OCI-LY3 (cell line): ENCODE measurements at regions not wholly inside any gene's neighbourhood (a gene's known extent, or its start where the extent isn't known, plus 50 kb on each side); places are given as distances from the start of the nearest gene placed in this dataset.

Experiments
- H2AFZ ChIP-seq: fragments of 200-600, 300-600 bp; shearing (Covaris generic); 2 replicates; pipeline ENCODE4 v1.6.0; 2014; ENCODE audit warnings: antibody characterized with exemption, low read depth, low read length
- H3K27ac ChIP-seq: fragments of 200-600, 300-600 bp; sonication (generic); 2 replicates; pipeline ENCODE4 v1.5.1; 2014; ENCODE audit warnings: mild to moderate bottlenecking, low read length, moderate library complexity, mixed read lengths
- H3K27me3 ChIP-seq: fragments of 200-600, 300-600 bp; sonication (generic); 2 replicates; pipeline ENCODE4 v1.6.1; 2014; ENCODE audit warnings: low read depth, low read length, mixed read lengths
- H3K36me3 ChIP-seq: fragments of 200-600, 300-600 bp; sonication (generic); replicated peaks from 2 replicates; pipeline ENCODE3; 2014; ENCODE audit warnings: low read depth, low read length, mixed read lengths
- H3K4me1 ChIP-seq: fragments of 300-600, 200-600 bp; sonication (generic); 2 replicates; pipeline ENCODE4 v1.6.1; 2014; ENCODE audit warnings: low read length, mixed read lengths
- H3K4me2 ChIP-seq: fragments of 200-600, 300-600 bp; sonication (generic); 2 replicates; pipeline ENCODE4 v1.6.1; 2014; ENCODE audit warnings: low read length, mixed read lengths
- H3K4me3 ChIP-seq: fragments of 300-600, 200-600 bp; sonication (generic); 2 replicates; pipeline ENCODE4 v1.5.1; 2014; ENCODE audit warnings: antibody characterized with exemption, mild to moderate bottlenecking, low read length, moderate library complexity
- H3K79me2 ChIP-seq: fragments of 300-600, 200-600 bp; shearing (Covaris generic); 2 replicates; pipeline ENCODE4 v1.6.1; 2014; ENCODE audit warnings: mild to moderate bottlenecking, low read length, mixed read lengths
- H3K9ac ChIP-seq: fragments of 300-600, 200-600 bp; shearing (Covaris generic); 2 replicates; pipeline ENCODE4 v1.6.0; 2014; ENCODE audit warnings: mild to moderate bottlenecking, low read length, moderate library complexity
- H3K9me3 ChIP-seq: fragments of 200-600, 300-600 bp; shearing (Covaris generic); 2 replicates; pipeline ENCODE4 v1.6.1; 2014; ENCODE audit warnings: low read length, mixed read lengths; ENCODE audit not compliant: insufficient read depth
- H4K20me1 ChIP-seq: fragments of 200-600, 300-600 bp; sonication (generic); 2 replicates; pipeline ENCODE4 v1.6.1; 2016; ENCODE audit warnings: low read length, mixed read lengths; ENCODE audit not compliant: insufficient read depth
- EZH2phosphoT487 ChIP-seq: fragments of 200-600 bp; shearing (Covaris generic); IDR thresholded peaks from 2 replicates; pipeline ENCODE4 v1.6.1; 2018; ENCODE audit warnings: antibody characterized with exemption, mixed run types, low read depth
- TF ChIP-seq, protein P1 (sequence below): fragments of 200-600, 300-600 bp; sonication (generic); IDR thresholded peaks from 2 replicates; pipeline ENCODE4 v1.5.1; 2014; ENCODE audit warnings: antibody characterized with exemption, low read length, low read depth

DNA sequence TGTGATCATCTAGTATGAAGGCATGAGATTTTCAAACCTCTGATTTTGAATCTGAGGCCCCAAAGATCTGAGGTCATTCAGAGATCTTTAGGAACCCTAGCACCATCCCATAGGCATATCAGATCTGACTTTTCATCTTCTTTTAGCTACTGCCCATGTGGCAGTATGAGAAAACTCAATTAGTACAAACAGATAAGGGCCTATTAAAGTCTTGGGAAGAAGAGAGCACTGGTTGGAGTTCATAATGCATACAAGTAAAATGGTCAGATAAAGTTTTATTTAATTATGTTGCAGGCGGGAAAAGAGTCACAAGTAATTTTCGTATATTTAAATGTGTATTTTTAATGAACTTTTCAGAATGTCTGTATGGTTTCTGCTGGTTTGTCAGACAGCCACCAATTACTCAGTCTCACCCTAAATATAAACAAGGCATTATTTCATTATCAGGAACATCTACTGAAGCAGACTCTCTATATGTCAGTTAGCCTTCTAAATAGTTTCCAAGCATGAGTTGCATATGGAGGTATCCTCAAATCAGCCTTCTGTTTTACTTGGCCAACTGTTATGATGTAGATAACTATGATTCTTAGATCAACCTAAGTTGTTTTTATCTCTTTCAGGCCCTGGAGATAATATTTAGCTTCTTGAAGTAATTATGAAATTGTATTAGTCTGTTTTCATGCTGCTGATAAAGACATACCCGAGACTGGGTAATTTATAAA lies 340.3 kb upstream of the TBC1D5 start:
- Histone ChIP-seq H3K4me1 (no peaks in the 10 kb centered on the region), H4K20me1 (no peaks in the 10 kb centered on the region), H3K4me2 (no peak overlapping the region), H3K4me3 (no peak overlapping the region), H3K79me2 (no peaks in the 10 kb centered on the region), H3K9ac (no peak overlapping the region), H2AFZ (no peak overlapping the region), H3K36me3 (no peaks in the 10 kb centered on the region), H3K9me3 (no peaks in the 10 kb centered on the region), H3K27me3 (peaks cover 31% of the 10 kb centered on the region), H3K27ac (no peak overlapping the region)
- TF ChIP-seq, protein P1, sequence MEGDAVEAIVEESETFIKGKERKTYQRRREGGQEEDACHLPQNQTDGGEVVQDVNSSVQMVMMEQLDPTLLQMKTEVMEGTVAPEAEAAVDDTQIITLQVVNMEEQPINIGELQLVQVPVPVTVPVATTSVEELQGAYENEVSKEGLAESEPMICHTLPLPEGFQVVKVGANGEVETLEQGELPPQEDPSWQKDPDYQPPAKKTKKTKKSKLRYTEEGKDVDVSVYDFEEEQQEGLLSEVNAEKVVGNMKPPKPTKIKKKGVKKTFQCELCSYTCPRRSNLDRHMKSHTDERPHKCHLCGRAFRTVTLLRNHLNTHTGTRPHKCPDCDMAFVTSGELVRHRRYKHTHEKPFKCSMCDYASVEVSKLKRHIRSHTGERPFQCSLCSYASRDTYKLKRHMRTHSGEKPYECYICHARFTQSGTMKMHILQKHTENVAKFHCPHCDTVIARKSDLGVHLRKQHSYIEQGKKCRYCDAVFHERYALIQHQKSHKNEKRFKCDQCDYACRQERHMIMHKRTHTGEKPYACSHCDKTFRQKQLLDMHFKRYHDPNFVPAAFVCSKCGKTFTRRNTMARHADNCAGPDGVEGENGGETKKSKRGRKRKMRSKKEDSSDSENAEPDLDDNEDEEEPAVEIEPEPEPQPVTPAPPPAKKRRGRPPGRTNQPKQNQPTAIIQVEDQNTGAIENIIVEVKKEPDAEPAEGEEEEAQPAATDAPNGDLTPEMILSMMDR, result no peak
- TF ChIP-seq EZH2phosphoT487, result no peak

DNA sequence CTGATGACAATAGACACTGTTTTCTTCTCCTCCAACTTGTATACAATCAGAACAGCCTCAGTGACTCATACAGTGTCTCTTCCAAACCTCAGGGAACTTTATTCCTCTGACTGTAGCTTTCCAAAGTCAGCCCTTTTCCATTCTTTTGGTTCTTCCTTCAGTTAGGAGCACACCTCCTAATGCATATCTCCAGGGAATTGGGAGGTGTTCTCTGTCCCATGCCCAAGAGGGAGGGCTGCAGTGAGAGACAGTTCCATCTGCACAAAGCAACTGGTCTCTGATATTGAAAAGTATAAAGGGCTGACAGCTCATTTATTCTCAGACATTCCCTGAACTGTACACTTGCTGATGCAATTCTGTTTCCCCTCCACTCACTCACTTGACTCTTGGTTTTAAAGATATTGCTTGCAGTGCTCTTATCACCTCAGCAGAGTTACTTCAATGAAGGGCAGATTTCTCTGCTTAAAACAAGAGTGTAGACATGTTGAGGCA lies 337.8 kb upstream of the TBC1D5 start:
- H3K9me3 ChIP-seq, result no peaks in the 10 kb centered on the region
- H3K27me3 ChIP-seq, result peaks cover 10% of the 10 kb centered on the region
- H3K36me3 ChIP-seq, result no peaks in the 10 kb centered on the region
- H3K79me2 ChIP-seq, result no peaks in the 10 kb centered on the region
- no peak overlapping the region for H3K27ac ChIP-seq
- no peak overlapping the region for H3K9ac ChIP-seq
- H3K4me2 ChIP-seq, result no peak overlapping the region
- no peaks in the 10 kb centered on the region for H4K20me1 ChIP-seq
- H3K4me1 ChIP-seq, result no peaks in the 10 kb centered on the region
- TF ChIP-seq, protein P1, result no peak
- TF ChIP-seq EZH2phosphoT487, result no peak
- no peak overlapping the region for H3K4me3 ChIP-seq
- H2AFZ ChIP-seq, result no peak overlapping the region

DNA sequence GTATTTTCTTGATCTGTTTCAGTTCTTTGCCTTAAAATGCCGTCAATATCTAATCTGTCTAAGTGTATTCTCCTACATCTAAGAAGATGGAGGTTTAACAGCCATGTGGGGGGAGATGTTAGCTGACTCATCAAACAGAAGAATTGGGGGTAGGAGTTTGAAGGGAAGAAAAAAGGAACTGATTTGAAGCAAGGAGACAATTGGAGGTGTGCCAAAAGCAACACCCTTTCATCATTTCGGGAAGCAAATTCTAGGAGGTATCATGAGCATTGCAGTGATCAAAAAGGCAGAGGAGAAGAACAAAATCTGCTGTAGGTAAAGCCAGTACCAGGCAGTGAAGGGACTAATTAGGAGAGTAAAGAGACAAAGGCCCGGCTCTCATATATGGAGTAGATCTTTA lies 337.3 kb upstream of the TBC1D5 start:
- H3K27ac ChIP-seq, result no peak overlapping the region
- H2AFZ ChIP-seq, result no peak overlapping the region
- H3K4me2 ChIP-seq, result no peak overlapping the region

DNA sequence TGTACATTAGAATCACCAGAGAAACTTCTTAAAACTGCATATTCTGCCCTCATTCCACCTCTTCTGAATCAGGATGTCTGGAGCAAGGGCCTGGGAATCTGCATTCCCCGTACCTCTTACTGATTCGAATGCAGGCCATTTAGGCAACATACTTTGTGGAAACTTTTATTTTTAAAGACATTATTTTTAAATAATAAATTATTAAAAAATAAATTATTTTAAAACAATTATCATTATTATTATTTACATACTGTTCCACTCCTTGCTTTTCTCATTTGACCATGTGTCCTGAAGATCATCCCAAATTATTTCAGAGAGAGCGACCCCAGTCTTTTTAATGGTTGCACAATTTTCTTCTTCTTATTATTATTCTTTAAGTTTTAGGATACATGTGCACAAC lies 336.6 kb upstream of the TBC1D5 start:
- Histone ChIP-seq H3K79me2 (no peaks in the 10 kb centered on the region), H3K4me2 (no peak overlapping the region), H4K20me1 (no peaks in the 10 kb centered on the region), H3K4me3 (no peak overlapping the region), H3K27me3 (peaks cover 10% of the 10 kb centered on the region), H3K4me1 (no peaks in the 10 kb centered on the region), H3K36me3 (no peaks in the 10 kb centered on the region), H2AFZ (no peak overlapping the region), H3K9me3 (no peaks in the 10 kb centered on the region), H3K27ac (no peak overlapping the region), H3K9ac (no peak overlapping the region)
- TF ChIP-seq EZH2phosphoT487, result no peak
- TF ChIP-seq, protein P1, result no peak

More for the DNA sequence above, 337.3 kb upstream of the TBC1D5 start:
- Histone ChIP-seq H4K20me1 (no peaks in the 10 kb centered on the region), H3K36me3 (no peaks in the 10 kb centered on the region), H3K4me3 (no peak overlapping the region), H3K79me2 (no peaks in the 10 kb centered on the region), H3K9ac (no peak overlapping the region), H3K27me3 (peaks cover 10% of the 10 kb centered on the region), H3K4me1 (no peaks in the 10 kb centered on the region), H3K9me3 (no peaks in the 10 kb centered on the region)
- TF ChIP-seq, protein P1, result no peak
